ENCODE measurements at regions not wholly inside any gene's neighbourhood (a gene's known extent, or its start where the extent isn't known, plus 50 kb on each side); places are given as distances from the start of the nearest gene placed in this dataset.

DNA sequence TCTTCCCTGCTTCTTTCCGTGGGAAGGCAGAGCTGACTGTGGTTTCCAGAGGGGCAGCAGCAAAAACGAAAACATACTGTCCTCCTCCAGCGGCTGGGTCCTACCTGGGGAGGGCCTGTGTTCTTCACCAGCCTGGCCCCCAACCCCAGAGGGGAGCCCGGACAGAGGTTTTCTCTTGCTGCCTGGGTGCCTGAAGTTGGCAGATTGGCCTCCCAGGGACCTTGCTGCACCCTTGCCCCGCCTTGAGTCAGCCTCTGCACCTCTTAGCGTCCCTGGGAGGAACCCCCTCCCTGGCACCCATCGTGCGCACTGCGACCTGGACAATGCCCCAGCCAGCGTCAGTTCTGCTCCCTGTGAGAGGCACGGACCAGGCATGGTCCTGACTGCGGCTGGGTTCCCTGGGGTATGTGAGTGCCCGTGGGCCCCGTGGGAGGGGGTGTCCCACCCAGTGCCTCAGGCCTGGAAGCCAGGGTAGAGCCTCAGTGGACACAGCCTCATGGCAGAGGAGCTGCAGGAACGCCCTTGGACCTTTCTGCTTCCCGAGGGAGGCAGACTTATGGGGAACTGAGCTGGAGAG lies 56.8 kb upstream of the PRR23E start:
- TF ChIP-seq, protein P1, sequence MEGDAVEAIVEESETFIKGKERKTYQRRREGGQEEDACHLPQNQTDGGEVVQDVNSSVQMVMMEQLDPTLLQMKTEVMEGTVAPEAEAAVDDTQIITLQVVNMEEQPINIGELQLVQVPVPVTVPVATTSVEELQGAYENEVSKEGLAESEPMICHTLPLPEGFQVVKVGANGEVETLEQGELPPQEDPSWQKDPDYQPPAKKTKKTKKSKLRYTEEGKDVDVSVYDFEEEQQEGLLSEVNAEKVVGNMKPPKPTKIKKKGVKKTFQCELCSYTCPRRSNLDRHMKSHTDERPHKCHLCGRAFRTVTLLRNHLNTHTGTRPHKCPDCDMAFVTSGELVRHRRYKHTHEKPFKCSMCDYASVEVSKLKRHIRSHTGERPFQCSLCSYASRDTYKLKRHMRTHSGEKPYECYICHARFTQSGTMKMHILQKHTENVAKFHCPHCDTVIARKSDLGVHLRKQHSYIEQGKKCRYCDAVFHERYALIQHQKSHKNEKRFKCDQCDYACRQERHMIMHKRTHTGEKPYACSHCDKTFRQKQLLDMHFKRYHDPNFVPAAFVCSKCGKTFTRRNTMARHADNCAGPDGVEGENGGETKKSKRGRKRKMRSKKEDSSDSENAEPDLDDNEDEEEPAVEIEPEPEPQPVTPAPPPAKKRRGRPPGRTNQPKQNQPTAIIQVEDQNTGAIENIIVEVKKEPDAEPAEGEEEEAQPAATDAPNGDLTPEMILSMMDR (IDR thresholded peaks at IDR 0.05; ENCODE audit: insufficient read depth, low read length, missing control alignments) = no peak
- no peak for DNase-seq (ENCODE audit: low read depth, low spot score)
- CTCF ChIA-PET = no interaction called here
- H3K4me3 ChIP-seq (ENCODE audit: low read depth, low read length) = no peak overlapping the region
- POLR2A ChIA-PET = no interaction called here

DNA sequence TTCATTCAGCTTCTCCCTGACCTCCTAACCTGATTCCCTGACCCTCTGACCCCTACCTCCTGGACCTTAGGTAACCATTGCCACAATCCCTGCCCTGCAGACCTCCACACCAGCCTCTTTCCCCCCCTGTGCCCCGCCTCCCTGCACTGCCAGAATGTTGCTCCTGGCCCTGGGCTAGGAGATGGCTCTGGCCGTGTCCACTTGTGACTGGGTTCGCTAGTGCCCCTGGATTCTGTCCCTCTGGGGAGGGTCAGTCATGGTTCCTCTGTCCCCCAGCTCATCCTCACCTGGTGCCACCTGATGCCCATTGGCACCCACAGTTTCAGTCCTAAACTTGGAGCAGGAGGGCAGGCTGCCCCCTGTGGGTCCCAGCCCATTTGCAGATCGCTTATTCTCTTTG lies 56.2 kb upstream of the PRR23E start:
- no peak for DNase-seq (ENCODE audit: low read depth, low spot score)
- POLR2A ChIA-PET = no interaction called here
- H3K4me3 ChIP-seq (ENCODE audit: low read depth, low read length) = no peak overlapping the region
- TF ChIP-seq, protein P1 (IDR thresholded peaks at IDR 0.05; ENCODE audit: insufficient read depth, low read length, missing control alignments) = no peak
- CTCF ChIA-PET = no interaction called here

- POLR2A ChIA-PET = no interaction called here
- CTCF ChIA-PET = no interaction called here
- H3K4me3 ChIP-seq (ENCODE audit: low read depth, low read length) = no peak overlapping the region
- TF ChIP-seq, protein P1 (IDR thresholded peaks at IDR 0.05; ENCODE audit: insufficient read depth, low read length, missing control alignments) = no peak
- no peak for DNase-seq (ENCODE audit: low read depth, low spot score)
These were observed 55.8 kb upstream of the PRR23E start for GRCh38 chr3:127137113-127137512.

- no peak for DNase-seq (ENCODE audit: low read depth, low spot score)
- H3K4me3 ChIP-seq (ENCODE audit: low read depth, low read length) = no peak overlapping the region
- TF ChIP-seq, protein P1 (IDR thresholded peaks at IDR 0.05; ENCODE audit: insufficient read depth, low read length, missing control alignments) = no peak
- CTCF ChIA-PET = interaction anchor here (1.0 kb wide), 1 partner anchor 10 kb away, joined by 3 read pairs; no protein-coding TSS in a partner anchor
- POLR2A ChIA-PET = no interaction called here
These were observed 55.0 kb upstream of the PRR23E start for GRCh38 chr3:127137757-127138536.

GRCh38 chr3:127139601-127140500 lies 53.1 kb upstream of the PRR23E start:
- CTCF ChIA-PET = no interaction called here
- POLR2A ChIA-PET = no interaction called here
- no peak for DNase-seq (ENCODE audit: low read depth, low spot score)
- TF ChIP-seq, protein P1 (IDR thresholded peaks at IDR 0.05; ENCODE audit: insufficient read depth, low read length, missing control alignments) = no peak
- no peak overlapping the region for H3K4me3 ChIP-seq (ENCODE audit: low read depth, low read length)

Data from AG04449 (cell line).